ENCODE measurements at regions not wholly inside any gene's neighbourhood (a gene's known extent, or its start where the extent isn't known, plus 50 kb on each side); places are given as distances from the start of the nearest gene placed in this dataset.

DNA sequence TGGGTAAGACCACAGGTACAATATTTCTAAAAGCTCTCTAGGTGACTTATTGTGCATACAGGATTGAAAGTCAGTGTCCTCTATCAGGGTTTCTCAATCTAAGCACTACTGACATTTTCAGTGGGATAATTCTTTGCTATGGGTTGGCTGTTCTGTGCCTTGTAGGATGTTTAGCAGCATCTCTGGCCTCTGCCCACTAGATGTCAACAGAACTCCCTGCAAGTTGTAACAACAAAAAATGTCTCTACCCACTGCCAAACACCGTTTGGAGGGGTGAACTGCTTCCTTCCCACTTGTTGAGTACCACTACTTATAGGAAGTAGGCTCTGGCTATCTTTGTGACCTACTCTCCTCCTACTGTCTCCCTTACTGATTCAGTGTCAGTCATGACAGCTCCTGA is 90.1 kb upstream of the ZRANB2 start:
- intact Hi-C loops (cut with DNase I; ENCODE audit: low total_unique reads) (no loop called here), in situ Hi-C loops (cut with MboI; ENCODE audit: low pct_ligation_motif_present in 1 of 4, low pct_unique_long_range_greater_than_20kb in 1 of 4, low sequenced_read_pairs in 3 of 4) (no loop called here)
- Histone ChIP-seq H3K27me3 (no peaks in the 10 kb centered on the region), H3K4me1 (no peaks in the 10 kb centered on the region), H3K4me3 (no peak overlapping the region), H3K9me3 (no peaks in the 10 kb centered on the region), H3K27ac (no peak overlapping the region), H3K36me3 (no peaks in the 10 kb centered on the region)
- TF ChIP-seq EP300 (IDR thresholded peaks at IDR 0.05; ENCODE audit: low read depth), result no peak
- TF ChIP-seq, protein P1, sequence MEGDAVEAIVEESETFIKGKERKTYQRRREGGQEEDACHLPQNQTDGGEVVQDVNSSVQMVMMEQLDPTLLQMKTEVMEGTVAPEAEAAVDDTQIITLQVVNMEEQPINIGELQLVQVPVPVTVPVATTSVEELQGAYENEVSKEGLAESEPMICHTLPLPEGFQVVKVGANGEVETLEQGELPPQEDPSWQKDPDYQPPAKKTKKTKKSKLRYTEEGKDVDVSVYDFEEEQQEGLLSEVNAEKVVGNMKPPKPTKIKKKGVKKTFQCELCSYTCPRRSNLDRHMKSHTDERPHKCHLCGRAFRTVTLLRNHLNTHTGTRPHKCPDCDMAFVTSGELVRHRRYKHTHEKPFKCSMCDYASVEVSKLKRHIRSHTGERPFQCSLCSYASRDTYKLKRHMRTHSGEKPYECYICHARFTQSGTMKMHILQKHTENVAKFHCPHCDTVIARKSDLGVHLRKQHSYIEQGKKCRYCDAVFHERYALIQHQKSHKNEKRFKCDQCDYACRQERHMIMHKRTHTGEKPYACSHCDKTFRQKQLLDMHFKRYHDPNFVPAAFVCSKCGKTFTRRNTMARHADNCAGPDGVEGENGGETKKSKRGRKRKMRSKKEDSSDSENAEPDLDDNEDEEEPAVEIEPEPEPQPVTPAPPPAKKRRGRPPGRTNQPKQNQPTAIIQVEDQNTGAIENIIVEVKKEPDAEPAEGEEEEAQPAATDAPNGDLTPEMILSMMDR (IDR thresholded peaks at IDR 0.05), result no peak
- TF ChIP-seq POLR2AphosphoS5 (IDR thresholded peaks at IDR 0.05), result no peak
- TF ChIP-seq POLR2A (IDR thresholded peaks at IDR 0.05), result no peak
- 10 to 20% methylated on average over 1 of the region's 1 CpG for WGBS, 2 donors (ENCODE audit: low coverage in 1 of 2)
- DNase-seq, result no peak

DNA sequence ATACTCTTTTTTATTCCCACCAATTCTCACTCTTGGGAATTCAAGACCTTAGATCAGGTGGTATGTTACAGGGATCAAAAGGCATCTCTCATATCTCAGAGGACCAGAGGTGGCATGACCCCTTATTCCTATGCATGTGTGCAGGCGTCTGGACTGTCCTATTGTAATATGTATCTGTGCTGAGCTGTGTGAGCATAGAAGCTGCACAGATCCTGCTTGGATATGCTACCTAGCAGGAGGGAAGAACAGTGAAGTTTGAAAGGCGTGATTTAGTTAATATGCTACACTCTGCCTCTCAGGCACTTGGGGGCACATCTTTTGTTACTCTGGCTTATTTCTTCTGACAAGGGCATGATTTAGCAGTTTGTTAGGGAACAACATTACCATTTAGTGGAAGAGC is 86.7 kb upstream of the ZRANB2 start:
- 60 to 82% methylated on average over 1 to 2 of the region's 2 CpGs for WGBS, 2 donors (ENCODE audit: low coverage in 1 of 2)
- intact Hi-C loops (cut with DNase I; ENCODE audit: low total_unique reads), result no loop called here

DNA sequence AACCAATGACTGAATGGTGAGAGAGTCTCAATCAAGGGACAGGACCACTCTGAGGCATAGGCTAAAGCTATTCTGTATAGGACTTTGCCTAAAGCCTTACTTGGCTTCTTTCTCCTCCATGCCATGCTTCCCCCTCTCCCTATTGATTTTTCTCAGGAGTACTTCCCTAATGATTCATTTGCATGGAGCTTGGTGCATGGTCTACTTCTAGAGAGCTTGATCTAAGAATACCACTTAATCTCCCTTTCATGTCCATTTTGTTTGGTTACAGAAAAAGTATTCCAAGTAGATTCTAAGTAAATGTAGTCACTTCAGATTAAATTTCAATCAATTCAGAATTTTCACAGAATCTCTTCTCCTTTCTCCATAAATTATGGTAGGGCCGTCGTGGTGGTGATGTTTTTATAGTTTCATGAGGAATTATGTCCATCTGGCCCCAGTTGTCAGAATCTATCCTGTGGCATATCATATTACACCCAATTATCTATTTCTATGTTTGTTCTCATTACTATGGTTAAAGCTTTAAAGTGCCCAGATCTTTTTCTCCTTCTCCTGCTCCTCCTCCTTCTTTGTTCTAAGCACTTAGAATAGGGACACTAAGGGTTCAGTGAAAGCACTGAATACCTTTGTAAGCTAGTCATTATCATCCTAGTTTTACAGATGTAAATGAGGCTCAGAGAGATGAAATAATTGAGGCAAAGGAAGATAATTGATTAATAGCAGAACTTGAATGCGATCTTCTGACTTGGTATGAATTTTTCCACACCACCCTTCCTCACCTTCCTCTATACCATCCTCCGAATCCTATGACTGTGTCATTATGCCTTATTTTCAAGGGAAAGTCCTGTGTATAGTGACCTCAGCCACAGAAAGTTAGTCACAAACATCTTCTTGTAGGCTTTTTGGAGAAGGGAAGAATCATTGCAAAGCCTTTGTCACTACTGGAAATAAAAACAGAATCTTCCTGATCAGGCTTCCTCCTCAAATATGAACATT is 85.6 kb upstream of the ZRANB2 start:
- WGBS, 2 donors (ENCODE audit: low coverage in 1 of 2), result 69 to 85% methylated on average over 4 of the region's 4 CpGs
- Histone ChIP-seq H3K27ac (no peak overlapping the region), H3K4me3 (no peak overlapping the region), H3K27me3 (no peaks in the 10 kb centered on the region), H3K9me3 (no peaks in the 10 kb centered on the region), H3K36me3 (no peaks in the 10 kb centered on the region), H3K4me1 (no peaks in the 10 kb centered on the region)
- in situ Hi-C loops (cut with MboI; ENCODE audit: low pct_ligation_motif_present in 1 of 4, low pct_unique_long_range_greater_than_20kb in 1 of 4, low sequenced_read_pairs in 3 of 4), result no loop called here
- no peak for DNase-seq
- TF ChIP-seq POLR2A (IDR thresholded peaks at IDR 0.05) (no peak), EP300 (IDR thresholded peaks at IDR 0.05; ENCODE audit: low read depth) (no peak), POLR2AphosphoS5 (IDR thresholded peaks at IDR 0.05) (no peak)
- TF ChIP-seq, protein P1 (IDR thresholded peaks at IDR 0.05), result no peak
- intact Hi-C loops (cut with DNase I; ENCODE audit: low total_unique reads), result no loop called here

More for the DNA sequence above, 86.7 kb upstream of the ZRANB2 start:
- no peak overlapping the region for H3K27ac ChIP-seq
- no peak overlapping the region for H3K4me3 ChIP-seq
- H3K4me1 ChIP-seq, result no peaks in the 10 kb centered on the region
- no peaks in the 10 kb centered on the region for H3K27me3 ChIP-seq
- in situ Hi-C loops (cut with MboI; ENCODE audit: low pct_ligation_motif_present in 1 of 4, low pct_unique_long_range_greater_than_20kb in 1 of 4, low sequenced_read_pairs in 3 of 4), result no loop called here
- no peak for TF ChIP-seq POLR2AphosphoS5 (IDR thresholded peaks at IDR 0.05)
- TF ChIP-seq POLR2A (IDR thresholded peaks at IDR 0.05), result no peak
- TF ChIP-seq, protein P1 (IDR thresholded peaks at IDR 0.05), result no peak
- TF ChIP-seq EP300 (IDR thresholded peaks at IDR 0.05; ENCODE audit: low read depth), result no peak
- H3K36me3 ChIP-seq, result no peaks in the 10 kb centered on the region
- DNase-seq, result no peak
- no peaks in the 10 kb centered on the region for H3K9me3 ChIP-seq

DNA sequence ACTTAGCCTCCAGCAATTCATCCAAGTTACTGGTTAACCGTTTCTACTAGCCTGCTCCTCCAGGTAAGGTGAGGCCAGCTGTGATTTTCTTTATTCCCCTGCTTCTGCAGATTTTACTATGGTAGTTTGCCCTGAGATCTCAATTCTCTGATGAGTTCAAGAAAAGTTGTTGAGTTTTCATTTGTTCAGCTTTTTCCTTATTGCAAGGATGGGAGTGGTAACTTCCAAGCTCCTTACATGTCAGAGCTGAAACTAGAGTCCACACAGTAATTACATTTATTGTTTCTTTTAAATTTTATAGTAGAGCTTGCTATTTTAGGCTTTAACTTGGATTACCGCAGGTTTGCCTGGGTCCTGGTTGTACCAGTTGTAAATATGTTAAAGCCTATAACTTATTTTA is 76.9 kb upstream of the ZRANB2 start:
- H3K36me3 ChIP-seq, result no peaks in the 10 kb centered on the region
- no peak for TF ChIP-seq POLR2AphosphoS5 (IDR thresholded peaks at IDR 0.05)
- no peak for TF ChIP-seq POLR2A (IDR thresholded peaks at IDR 0.05)
- TF ChIP-seq, protein P1 (IDR thresholded peaks at IDR 0.05), result no peak
- no peak for TF ChIP-seq EP300 (IDR thresholded peaks at IDR 0.05; ENCODE audit: low read depth)
- 47 to 61% methylated on average over 2 of the region's 2 CpGs for WGBS, 2 donors (ENCODE audit: low coverage in 1 of 2)
- H3K9me3 ChIP-seq, result no peaks in the 10 kb centered on the region
- peak overlapping the region; percentile 71 to 83 (median 76) for H3K27ac ChIP-seq
- intact Hi-C loops (cut with DNase I; ENCODE audit: low total_unique reads), result no loop called here
- no peaks in the 10 kb centered on the region for H3K27me3 ChIP-seq
- H3K4me3 ChIP-seq, result no peak overlapping the region
- no peak for DNase-seq
- H3K4me1 ChIP-seq, result peaks cover 0 to 39% (median 22%) of the 10 kb centered on the region in 4 donors
- in situ Hi-C loops (cut with MboI; ENCODE audit: low pct_ligation_motif_present in 1 of 4, low pct_unique_long_range_greater_than_20kb in 1 of 4, low sequenced_read_pairs in 3 of 4), result no loop called here

All from transverse colon (tissue), 4 donors.